SK-N-SH (cell line): ENCODE measurements at regions not wholly inside any gene's neighbourhood (a gene's known extent, or its start where the extent isn't known, plus 50 kb on each side); places are given as distances from the start of the nearest gene placed in this dataset.

Experiments
- CTCF ChIA-PET: fragments of 300-600, 350-600 bp; formaldehyde crosslinking; extraction: SDS; loops from one replicate; lab custom pipeline; 2021; lab: Yijun Ruan, JAX
- POLR2A ChIA-PET: fragments of 350-600 bp; sonication (Branson Sonifier 250); formaldehyde crosslinking; extraction: SDS; loops from one replicate; lab custom pipeline; 2020; ENCODE audit warnings: antibody characterized with exemption, inconsistent platforms; lab: Yijun Ruan, JAX
- DNase-seq: peaks from one replicate; pipeline ENCODE4 v3.0.0; 2012
- H2AFZ ChIP-seq: fragments of 200-600 bp; sonication (generic); 2 replicates; pipeline ENCODE4 v1.8.1; 2016; ENCODE audit warnings: antibody characterized with exemption, mild to moderate bottlenecking, low read depth
- H3F3A ChIP-seq: fragments of 200-600 bp; sonication (generic); replicated peaks from 2 replicates; pipeline ENCODE3; 2016; ENCODE audit warnings: antibody characterized with exemption, mild to moderate bottlenecking; ENCODE audit not compliant: insufficient read depth
- H3K27ac ChIP-seq, 2 experiments: fragments of 200-500 bp in 1 of 2; fragments of 200-600 bp in 1 of 2; sonication (Bioruptor generic) in 1 of 2; sonication (generic), shearing (Covaris generic) in 1 of 2; 2 replicates each; pipeline versions ENCODE4 v1.5.1 to v1.6.1; 2014 to 2016; ENCODE audit warnings: low read depth in 2 of 2, inconsistent platforms in 1 of 2, low read length in 1 of 2, mild to moderate bottlenecking in 1 of 2, mixed read lengths in 1 of 2
- H3K27me3 ChIP-seq: fragments of 200-600 bp; sonication (generic), shearing (Covaris generic); 2 replicates; pipeline ENCODE4 v1.6.1; 2016; ENCODE audit warnings: mixed run types; ENCODE audit not compliant: insufficient read depth
- H3K36me3 ChIP-seq, 2 experiments: fragments of 200-500 bp in 1 of 2; fragments of 200-600 bp in 1 of 2; sonication (Bioruptor generic) in 1 of 2; sonication (generic) in 1 of 2; replicated peaks in 1 of 2; 2 replicates each; pipeline versions ENCODE3 to v1.5.1; 2014 to 2016; ENCODE audit warnings: low read length in 1 of 2, mild to moderate bottlenecking in 1 of 2; ENCODE audit not compliant: insufficient read depth in 2 of 2, control insufficient read depth in 1 of 2
- H3K4me1 ChIP-seq, 2 experiments: fragments of 200-500 bp in 1 of 2; fragments of 200-600 bp in 1 of 2; sonication (Bioruptor generic) in 1 of 2; sonication (generic), shearing (Covaris generic) in 1 of 2; 2 replicates each; pipeline versions ENCODE4 v1.5.1 to v1.6.1; 2014 to 2016; ENCODE audit warnings: low read depth in 1 of 2, low read length in 1 of 2, mixed run types in 1 of 2; ENCODE audit not compliant: insufficient read depth in 2 of 2, control insufficient read depth in 1 of 2
- H3K4me2 ChIP-seq: fragments of 200-600 bp; sonication (generic), shearing (Covaris generic); 2 replicates; pipeline ENCODE4 v1.6.1; 2017; ENCODE audit warnings: mixed run types
- H3K4me3 ChIP-seq, 2 experiments: fragments of 200-500 bp in 1 of 2; fragments of 200-600 bp in 1 of 2; sonication (Bioruptor generic) in 1 of 2; sonication (generic), shearing (Covaris generic) in 1 of 2; 2 replicates each; pipeline versions ENCODE4 v1.5.1 to v1.8.1; 2014 to 2016; ENCODE audit warnings: low read depth in 2 of 2, inconsistent platforms in 1 of 2, low read length in 1 of 2, mild to moderate bottlenecking in 1 of 2, mixed read lengths in 1 of 2, moderate library complexity in 1 of 2
- H3K79me2 ChIP-seq: fragments of 200-600 bp; sonication (generic); 2 replicates; pipeline ENCODE4 v1.8.1; 2017; ENCODE audit warnings: mild to moderate bottlenecking; ENCODE audit not compliant: insufficient read depth
- H3K9ac ChIP-seq: fragments of 200-600 bp; sonication (generic); 2 replicates; pipeline ENCODE4 v1.6.1; 2017; ENCODE audit warnings: mixed run types
- H3K9me2 ChIP-seq: fragments of 200-600 bp; sonication (generic); 2 replicates; pipeline ENCODE4 v1.6.1; 2017; ENCODE audit warnings: mixed run types
- H3K9me3 ChIP-seq: fragments of 200-600 bp; sonication (generic); 2 replicates; pipeline ENCODE4 v1.6.1; 2017; ENCODE audit warnings: mixed run types, mild to moderate bottlenecking, moderate library complexity
- H4K20me1 ChIP-seq: fragments of 200-600 bp; sonication (generic); 2 replicates; pipeline ENCODE4 v1.6.1; 2017; ENCODE audit warnings: mild to moderate bottlenecking, mixed run types; ENCODE audit not compliant: insufficient read depth
- CHD2 ChIP-seq: fragments of 150-350 bp; IDR thresholded peaks from 2 replicates; pipeline ENCODE4 v1.6.1; 2018; ENCODE audit warnings: low read length; ENCODE audit not compliant: partially characterized antibody
- EP300 ChIP-seq, 2 experiments: IDR thresholded peaks; 2 replicates each; pipeline versions ENCODE4 v1.4.0 to v1.6.1; 2012; ENCODE audit warnings: borderline replicate concordance in 1 of 2, low read depth in 1 of 2, low read length in 1 of 2
- FOSL2 ChIP-seq: IDR thresholded peaks from 2 replicates; pipeline ENCODE4 v1.4.0; 2012; ENCODE audit warnings: low read depth, mild to moderate bottlenecking, moderate library complexity, borderline replicate concordance
- GABPA ChIP-seq: IDR thresholded peaks from 2 replicates; pipeline ENCODE4 v1.4.0; 2012; ENCODE audit warnings: low read depth, mild to moderate bottlenecking
- GATA2 ChIP-seq: sonication (generic); formaldehyde crosslinking; IDR thresholded peaks from 2 replicates; pipeline ENCODE4 v1.5.0; 2020; ENCODE audit warnings: mild to moderate bottlenecking, missing genetic modification reagents
- IRF3 ChIP-seq: fragments of 150-350 bp; IDR thresholded peaks from 2 replicates; pipeline ENCODE4 v1.6.1; 2016; ENCODE audit warnings: mild to moderate bottlenecking, low read depth, low read length
- JUND ChIP-seq: IDR thresholded peaks from 2 replicates; pipeline ENCODE4 v1.4.0; 2012
- MXI1 ChIP-seq: IDR thresholded peaks from 2 replicates; pipeline ENCODE4 v1.6.1; 2012; ENCODE audit warnings: mild to moderate bottlenecking, low read depth, low read length, improper control_type of control experiment
- NFIC ChIP-seq: IDR thresholded peaks from 2 replicates; pipeline ENCODE4 v1.4.0; 2012; ENCODE audit warnings: borderline replicate concordance
- PBX3 ChIP-seq: IDR thresholded peaks from 2 replicates; pipeline ENCODE4; 2012
- POLR2AphosphoS5 ChIP-seq: IDR thresholded peaks from 2 replicates; pipeline ENCODE4 v1.6.1; 2012; ENCODE audit warnings: low read depth, low read length
- RAD21 ChIP-seq: IDR thresholded peaks from 2 replicates; pipeline ENCODE4 v1.6.1; 2012; ENCODE audit warnings: mild to moderate bottlenecking, low read length
- RCOR1 ChIP-seq: fragments of 150-350 bp; IDR thresholded peaks from 2 replicates; pipeline ENCODE4 v1.6.1; 2017; ENCODE audit warnings: antibody characterized with exemption, low read length
- SIN3A ChIP-seq: IDR thresholded peaks from 2 replicates; pipeline ENCODE4 v1.6.1; 2012; ENCODE audit warnings: low read depth, mild to moderate bottlenecking, low read length, moderate library complexity, borderline replicate concordance
- TAF1 ChIP-seq: IDR thresholded peaks from 2 replicates; pipeline ENCODE4 v1.6.1; 2012; ENCODE audit warnings: low read depth, mild to moderate bottlenecking, low read length, moderate library complexity, borderline replicate concordance
- TEAD4 ChIP-seq: IDR thresholded peaks from 2 replicates; pipeline ENCODE4 v1.4.0; 2012; ENCODE audit warnings: mild to moderate bottlenecking, borderline replicate concordance; ENCODE audit not compliant: insufficient read depth
- YY1 ChIP-seq: IDR thresholded peaks from 2 replicates; pipeline ENCODE4 v1.4.0; 2012; ENCODE audit warnings: low read depth, mild to moderate bottlenecking
- WGBS: methylation state at CpG from one replicate; pipeline ENCODE4 v1.1.6; 2017; ENCODE audit warnings: low lambda C conversion rate; 5-methylcytosine and 5-hydroxymethylcytosine counted together
- TF ChIP-seq, protein P1 (sequence below): IDR thresholded peaks from 2 replicates; pipeline ENCODE4 v1.4.0; 2012; ENCODE audit warnings: low read depth, borderline replicate concordance
- TF ChIP-seq, protein P2 (sequence below): IDR thresholded peaks from 2 replicates; pipeline ENCODE4 v1.4.0; 2012; ENCODE audit warnings: low read depth, borderline replicate concordance

GRCh38 chr11:87832211-87832610 is 343.0 kb downstream of the RAB38 start (continued):
- TF ChIP-seq TEAD4 = no peak
- no peak for TF ChIP-seq GATA2 (CRISPR knock-in tag)
- TF ChIP-seq RAD21 = no peak
- TF ChIP-seq IRF3 = no peak
- TF ChIP-seq, all 33 proteins: peak for 0

DNA sequence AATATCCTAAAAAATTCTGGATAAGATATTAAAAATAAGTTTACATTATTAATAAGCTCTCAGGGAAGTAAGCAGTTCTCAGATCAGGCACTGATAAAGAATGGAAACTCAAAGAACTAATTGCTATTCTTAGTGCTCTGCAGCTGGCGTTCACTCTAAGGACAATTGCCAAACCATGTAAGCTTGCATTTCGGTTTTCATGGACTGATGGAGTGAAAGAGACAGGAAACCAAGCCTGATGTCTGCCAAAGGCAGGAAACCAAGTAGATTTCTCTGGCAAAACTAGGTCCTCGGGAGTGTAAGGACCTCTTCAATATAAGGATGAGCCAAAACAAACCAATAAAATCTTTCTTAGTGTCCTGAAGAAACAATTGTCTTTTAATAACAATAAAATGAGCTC is 355.2 kb downstream of the RAB38 start:
- Histone ChIP-seq H4K20me1 (no peaks in the 10 kb centered on the region), H3K27me3 (no peaks in the 10 kb centered on the region), H3K9me2 (no peaks in the 10 kb centered on the region), H2AFZ (no peak overlapping the region), H3K36me3 (no peaks in the 10 kb centered on the region), H3K4me1 (no peaks in the 10 kb centered on the region), H3K4me2 (no peak overlapping the region), H3K27ac (no peak overlapping the region), H3K4me3 (no peak overlapping the region), H3K9ac (no peak overlapping the region), H3K79me2 (no peaks in the 10 kb centered on the region), H3F3A (no peaks in the 10 kb centered on the region), H3K9me3 (no peaks in the 10 kb centered on the region)
- DNase-seq = no peak
- ChIA-PET CTCF (no interaction called here), POLR2A (no interaction called here)
- TF ChIP-seq, protein P1, sequence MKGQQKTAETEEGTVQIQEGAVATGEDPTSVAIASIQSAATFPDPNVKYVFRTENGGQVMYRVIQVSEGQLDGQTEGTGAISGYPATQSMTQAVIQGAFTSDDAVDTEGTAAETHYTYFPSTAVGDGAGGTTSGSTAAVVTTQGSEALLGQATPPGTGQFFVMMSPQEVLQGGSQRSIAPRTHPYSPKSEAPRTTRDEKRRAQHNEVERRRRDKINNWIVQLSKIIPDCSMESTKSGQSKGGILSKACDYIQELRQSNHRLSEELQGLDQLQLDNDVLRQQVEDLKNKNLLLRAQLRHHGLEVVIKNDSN = no peak
- no peak for TF ChIP-seq PBX3
- WGBS = 0% methylated on average over 3 of the region's 3 CpGs

- no peaks in the 10 kb centered on the region for H3K27me3 ChIP-seq
- H3K9me2 ChIP-seq = no peaks in the 10 kb centered on the region
- TF ChIP-seq CHD2 (no peak), EP300 (IDR thresholded peaks at IDR 0.05; ENCODE audit: borderline replicate concordance in 1 of 2, low read depth in 1 of 2, low read length in 1 of 2) (no peak), SIN3A (no peak), POLR2AphosphoS5 (no peak), MXI1 (no peak), FOSL2 (no peak), GABPA (no peak), YY1 (no peak), NFIC (no peak), JUND (no peak), RCOR1 (no peak), TEAD4 (no peak), TAF1 (no peak), PBX3 (no peak)
- TF ChIP-seq, protein P2, sequence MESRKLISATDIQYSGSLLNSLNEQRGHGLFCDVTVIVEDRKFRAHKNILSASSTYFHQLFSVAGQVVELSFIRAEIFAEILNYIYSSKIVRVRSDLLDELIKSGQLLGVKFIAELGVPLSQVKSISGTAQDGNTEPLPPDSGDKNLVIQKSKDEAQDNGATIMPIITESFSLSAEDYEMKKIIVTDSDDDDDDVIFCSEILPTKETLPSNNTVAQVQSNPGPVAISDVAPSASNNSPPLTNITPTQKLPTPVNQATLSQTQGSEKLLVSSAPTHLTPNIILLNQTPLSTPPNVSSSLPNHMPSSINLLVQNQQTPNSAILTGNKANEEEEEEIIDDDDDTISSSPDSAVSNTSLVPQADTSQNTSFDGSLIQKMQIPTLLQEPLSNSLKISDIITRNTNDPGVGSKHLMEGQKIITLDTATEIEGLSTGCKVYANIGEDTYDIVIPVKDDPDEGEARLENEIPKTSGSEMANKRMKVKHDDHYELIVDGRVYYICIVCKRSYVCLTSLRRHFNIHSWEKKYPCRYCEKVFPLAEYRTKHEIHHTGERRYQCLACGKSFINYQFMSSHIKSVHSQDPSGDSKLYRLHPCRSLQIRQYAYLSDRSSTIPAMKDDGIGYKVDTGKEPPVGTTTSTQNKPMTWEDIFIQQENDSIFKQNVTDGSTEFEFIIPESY = no peak
- H3F3A ChIP-seq = no peaks in the 10 kb centered on the region
- no peaks in the 10 kb centered on the region for H3K79me2 ChIP-seq
- DNase-seq = no peak
- H2AFZ ChIP-seq = no peak overlapping the region
- H3K4me2 ChIP-seq = no peak overlapping the region
- no peaks in the 10 kb centered on the region for H3K36me3 ChIP-seq
- no peaks in the 10 kb centered on the region for H3K4me1 ChIP-seq
- ChIA-PET CTCF (no interaction called here), POLR2A (no interaction called here)
- no peak overlapping the region for H3K9ac ChIP-seq
- H3K9me3 ChIP-seq = no peaks in the 10 kb centered on the region
- no peak overlapping the region for H3K27ac ChIP-seq
- 0% methylated on average over 1 of the region's 1 CpG for whole genome bisulfite sequencing
- no peaks in the 10 kb centered on the region for H4K20me1 ChIP-seq
- no peak overlapping the region for H3K4me3 ChIP-seq
Observed at GRCh38 chr11:87819151-87819550, 356.1 kb downstream of the RAB38 start.
